Spleen (tissue), 11 donors: ENCODE measurements at regions not wholly inside any gene's neighbourhood (a gene's known extent, or its start where the extent isn't known, plus 50 kb on each side); places are given as distances from the start of the nearest gene placed in this dataset.

Experiments used
- DNase-seq: peaks from one replicate; pipeline ENCODE4 v3.0.0-alpha.2; 2020
- H3K27ac ChIP-seq, 8 donors: fragments of 200-600 bp; sonication (generic) in 7 of 8; 1 replicate in 4 of 8; 2 replicates in 4 of 8; pipeline versions ENCODE4 v1.5.0 to v1.8.0; 2016 to 2021; ENCODE audit warnings: inconsistent platforms in 4 of 8, mild to moderate bottlenecking in 4 of 8, moderate library complexity in 1 of 8
- H3K27me3 ChIP-seq, 7 donors: fragments of 200-600 bp; sonication (generic) in 6 of 7; replicated peaks in 1 of 7; 1 replicate in 4 of 7; 2 replicates in 3 of 7; pipeline versions ENCODE4 v1.5.0 to v1.8.0; 2016 to 2021; ENCODE audit warnings: inconsistent platforms in 3 of 7, mild to moderate bottlenecking in 1 of 7
- H3K36me3 ChIP-seq, 6 donors: fragments of 200-600 bp; sonication (generic) in 5 of 6; 1 replicate in 4 of 6; 2 replicates in 2 of 6; pipeline versions ENCODE4 v1.5.0 to v1.8.0; 2016 to 2021; ENCODE audit warnings: inconsistent platforms in 2 of 6
- H3K4me1 ChIP-seq, 6 donors: fragments of 200-600 bp; sonication (generic) in 5 of 6; 1 replicate in 3 of 6; 2 replicates in 3 of 6; pipeline versions ENCODE4 v1.5.0 to v1.8.0; 2016 to 2021; ENCODE audit warnings: inconsistent platforms in 3 of 6
- H3K4me3 ChIP-seq, 8 donors: fragments of 200-600 bp; sonication (generic) in 7 of 8; 1 replicate in 4 of 8; 2 replicates in 4 of 8; pipeline versions ENCODE4 v1.5.0 to v1.8.0; 2016 to 2021; ENCODE audit warnings: inconsistent platforms in 4 of 8, mild to moderate bottlenecking in 4 of 8, moderate library complexity in 2 of 8
- H3K9me3 ChIP-seq, 8 donors: fragments of 200-600 bp; sonication (generic) in 7 of 8; 1 replicate in 4 of 8; 2 replicates in 4 of 8; pipeline versions ENCODE4 v1.5.0 to v1.8.0; 2016 to 2021; ENCODE audit warnings: inconsistent platforms in 4 of 8
- CTCF ChIP-seq, 11 experiments: fragments of 200-600 bp in 7 of 11; fragments of 450-650 bp in 4 of 11; sonication (generic) in 4 of 11; IDR thresholded peaks in 8 of 11; conservative IDR thresholded peaks in 3 of 11; 1 replicate in 7 of 11; 2 replicates in 4 of 11; pipeline versions ENCODE4 v1.4.0 to v1.8.0; 2016 to 2021; ENCODE audit warnings: antibody characterized with exemption in 11 of 11, inconsistent platforms in 4 of 11, mild to moderate bottlenecking in 1 of 11
- POLR2A ChIP-seq, 3 donors: fragments of 450-650 bp; IDR thresholded peaks; one replicate each; pipeline ENCODE4 v1.5.1; 2017; ENCODE audit warnings: antibody characterized with exemption in 3 of 3, mild to moderate bottlenecking in 1 of 3
- POLR2AphosphoS5 ChIP-seq, 3 donors: sonication (generic); formaldehyde crosslinking; IDR thresholded peaks; one replicate each; pipeline ENCODE4 v1.5.1; 2017; ENCODE audit warnings: antibody characterized with exemption in 3 of 3
- WGBS, 5 donors: extraction: QIAGEN DNeasy Blood & Tissue Kit in 3 of 5; methylation state at CpG; one replicate each; pipeline versions ENCODE4 v1.1.5 to v1.1.7; 2013 to 2018; 5-methylcytosine and 5-hydroxymethylcytosine counted together
- intact Hi-C: fragments of 100-400 bp; cut with DNase I; formaldehyde crosslinking; loops from one replicate; pipeline ENCODE4 v1.15.0; 2023; ENCODE audit warnings: low total_unique reads
- donor health status: healthy with polysubstance abuse.
- donor health status: DM: no; HTN: no; CAD: no; lungs with moderate emphysema.
- donor health status: DM: no; HTN: no; CAD: no.
- donor health status: Bipolar disorder and iron deficiency.
- donor health status: healthy.
- donor health status: DM: no; HTN: no; CAD: no.
- donor health status: DM: yes; HTN: yes; CAD: no.

GRCh38 chr3:104646196-104646595 lies 720.5 kb upstream of the ALCAM start:
- no peaks in the 10 kb centered on the region for H3K36me3 ChIP-seq
- H3K27ac ChIP-seq, result no peak overlapping the region
- no peaks in the 10 kb centered on the region for H3K4me1 ChIP-seq
- no peaks in the 10 kb centered on the region for H3K27me3 ChIP-seq
- H3K4me3 ChIP-seq, result no peak overlapping the region
- intact Hi-C loops, result no loop called here
- no peak for TF ChIP-seq POLR2A (IDR thresholded peaks at IDR 0.05)
- TF ChIP-seq CTCF (IDR thresholded peaks at IDR 0.05 in 8 of 11, conservative IDR thresholded peaks at IDR 0.05 in 3 of 11), result no peak
- no peak for TF ChIP-seq POLR2AphosphoS5 (IDR thresholded peaks at IDR 0.05)
- peaks cover 0 to 1% (median under 1%) of the 10 kb centered on the region in 8 donors for H3K9me3 ChIP-seq
- no peak for DNase-seq

- Histone ChIP-seq H3K27ac (no peak overlapping the region), H3K36me3 (no peaks in the 10 kb centered on the region), H3K9me3 (peaks cover 3 to 21% (median 17%) of the 10 kb centered on the region in 8 donors), H3K27me3 (no peaks in the 10 kb centered on the region), H3K4me3 (no peak overlapping the region), H3K4me1 (no peaks in the 10 kb centered on the region)
- intact Hi-C loops, result no loop called here
- no peak for DNase-seq
- 57 to 74% (median 65%) methylated on average over 1 of the region's 1 CpG for WGBS, 5 donors
- TF ChIP-seq POLR2A (IDR thresholded peaks at IDR 0.05) (no peak), CTCF (IDR thresholded peaks at IDR 0.05 in 8 of 11, conservative IDR thresholded peaks at IDR 0.05 in 3 of 11) (no peak), POLR2AphosphoS5 (IDR thresholded peaks at IDR 0.05) (no peak)
Measured at GRCh38 chr3:104648823-104649222, 717.9 kb upstream of the ALCAM start.

GRCh38 chr3:104669083-104669482 lies 697.6 kb upstream of the ALCAM start:
- no peak overlapping the region for H3K4me3 ChIP-seq
- no peaks in the 10 kb centered on the region for H3K4me1 ChIP-seq
- TF ChIP-seq POLR2AphosphoS5 (IDR thresholded peaks at IDR 0.05) (no peak), CTCF (IDR thresholded peaks at IDR 0.05 in 8 of 11, conservative IDR thresholded peaks at IDR 0.05 in 3 of 11) (no peak)
- WGBS, 5 donors, result 76 to 83% (median 80%) methylated on average over 5 of the region's 5 CpGs
- peaks cover 0 to 4% (median 0%) of the 10 kb centered on the region in 8 donors for H3K9me3 ChIP-seq
- H3K27me3 ChIP-seq, result no peaks in the 10 kb centered on the region
- no peak for DNase-seq
- H3K36me3 ChIP-seq, result no peaks in the 10 kb centered on the region
- intact Hi-C loops, result no loop called here
- no peak overlapping the region for H3K27ac ChIP-seq

GRCh38 chr3:104672331-104672730 lies 694.4 kb upstream of the ALCAM start:
- no peaks in the 10 kb centered on the region for H3K4me1 ChIP-seq
- H3K4me3 ChIP-seq, result no peak overlapping the region
- no peak for TF ChIP-seq POLR2A (IDR thresholded peaks at IDR 0.05)
- no peak for TF ChIP-seq CTCF (IDR thresholded peaks at IDR 0.05 in 8 of 11, conservative IDR thresholded peaks at IDR 0.05 in 3 of 11)
- no peak for TF ChIP-seq POLR2AphosphoS5 (IDR thresholded peaks at IDR 0.05)
- H3K36me3 ChIP-seq, result no peaks in the 10 kb centered on the region
- H3K27ac ChIP-seq, result no peak overlapping the region
- DNase-seq, result no peak
- intact Hi-C loops, result no loop called here
- peaks cover 0 to 12% (median 0%) of the 10 kb centered on the region in 8 donors for H3K9me3 ChIP-seq
- WGBS, 5 donors, result 76 to 86% (median 80%) methylated on average over 5 of the region's 5 CpGs
- H3K27me3 ChIP-seq, result no peaks in the 10 kb centered on the region
